ENCODE measurements at regions not wholly inside any gene's neighbourhood (a gene's known extent, or its start where the extent isn't known, plus 50 kb on each side); places are given as distances from the start of the nearest gene placed in this dataset.

- no peak for TF ChIP-seq CTCF (conservative IDR thresholded peaks at IDR 0.05 in 1 of 2, IDR thresholded peaks at IDR 0.05 in 1 of 2; ENCODE audit: low read depth in 1 of 2, low read length in 2 of 2)
- TF ChIP-seq EZH2 (IDR thresholded peaks at IDR 0.05; ENCODE audit: low read length, missing control alignments): no peak
These were observed 257.5 kb downstream of the KTN1 start for GRCh38 chr14:55837467-55837866.
